HEK293 (cell line): ENCODE measurements at regions not wholly inside any gene's neighbourhood (a gene's known extent, or its start where the extent isn't known, plus 50 kb on each side); places are given as distances from the start of the nearest gene placed in this dataset.

Experiments used
- CTCF ChIA-PET: fragments of 350-600 bp; formaldehyde crosslinking; extraction: SDS; loops from one replicate; lab custom pipeline; 2021; ENCODE audit warnings: antibody characterized with exemption; lab: Yijun Ruan, JAX
- POLR2A ChIA-PET: fragments of 300-600 bp; formaldehyde crosslinking; extraction: SDS; loops from one replicate; lab custom pipeline; 2020; ENCODE audit warnings: antibody characterized with exemption, inconsistent platforms; lab: Yijun Ruan, JAX
- H3K27ac ChIP-seq: fragments of 200-500 bp; sonication (Bioruptor generic); 2 replicates; pipeline ENCODE4 v1.5.1; 2014; ENCODE audit warnings: low read depth, low read length, control low read depth, inconsistent platforms; ENCODE audit errors: extremely low read depth
- H3K36me3 ChIP-seq, 2 experiments: fragments of 200-500 bp in 1 of 2; sonication (Bioruptor generic) in 1 of 2; 1 replicate in 1 of 2; 2 replicates in 1 of 2; pipeline ENCODE4 v1.5.1; 2014 to 2017; ENCODE audit warnings: inconsistent platforms in 2 of 2, low read length in 2 of 2; ENCODE audit not compliant: control insufficient read depth in 2 of 2, insufficient read depth in 1 of 2
- H3K4me1 ChIP-seq: fragments of 200-500 bp; sonication (Bioruptor generic); 2 replicates; pipeline ENCODE4 v1.5.1; 2014; ENCODE audit warnings: mild to moderate bottlenecking, low read length, inconsistent platforms; ENCODE audit not compliant: control insufficient read depth, insufficient read depth
- H3K4me3 ChIP-seq: 2 replicates; pipeline ENCODE4 v1.5.1; 2011; ENCODE audit warnings: low read depth, mild to moderate bottlenecking, control low read depth, low read length, moderate library complexity
- H3K9me3 ChIP-seq: fragments of 200-500 bp; sonication (Bioruptor generic); 2 replicates; pipeline ENCODE4 v1.5.1; 2014; ENCODE audit warnings: low read depth, low read length, inconsistent platforms; ENCODE audit not compliant: control insufficient read depth, insufficient read depth
- CTCF ChIP-seq: fragments of 450-650 bp; formaldehyde crosslinking; IDR thresholded peaks from 2 replicates; pipeline ENCODE4 v1.5.1; 2016; ENCODE audit warnings: missing biosample characterization, missing genetic modification characterization
- KLF16 ChIP-seq: fragments of 450-650 bp; formaldehyde crosslinking; IDR thresholded peaks from 2 replicates; pipeline ENCODE4 v1.5.1; 2017; ENCODE audit warnings: missing biosample characterization, missing genetic modification characterization
- KLF8 ChIP-seq: fragments of 450-650 bp; formaldehyde crosslinking; IDR thresholded peaks from 2 replicates; pipeline ENCODE4 v1.5.1; 2016; ENCODE audit warnings: missing biosample characterization, missing genetic modification characterization
- OSR2 ChIP-seq: fragments of 450-650 bp; formaldehyde crosslinking; IDR thresholded peaks from 2 replicates; pipeline ENCODE4 v1.5.1; 2016; ENCODE audit warnings: missing biosample characterization, missing genetic modification characterization
- PRDM4 ChIP-seq: fragments of 450-650 bp; formaldehyde crosslinking; IDR thresholded peaks from 2 replicates; pipeline ENCODE4 v1.5.1; 2017; ENCODE audit warnings: missing biosample characterization, missing genetic modification characterization
- ZBTB1 ChIP-seq: fragments of 450-650 bp; formaldehyde crosslinking; IDR thresholded peaks from 2 replicates; pipeline ENCODE4 v1.5.1; 2016; ENCODE audit warnings: missing biosample characterization, missing genetic modification characterization
- ZBTB11 ChIP-seq: fragments of 450-650 bp; formaldehyde crosslinking; conservative IDR thresholded peaks from 2 replicates; pipeline ENCODE4 v1.5.1; 2016; ENCODE audit warnings: low read depth, missing biosample characterization, missing genetic modification characterization
- ZBTB21 ChIP-seq: fragments of 450-650 bp; formaldehyde crosslinking; IDR thresholded peaks from 2 replicates; pipeline ENCODE4 v1.5.1; 2017; ENCODE audit warnings: missing biosample characterization, missing genetic modification characterization
- ZBTB6 ChIP-seq: fragments of 450-650 bp; formaldehyde crosslinking; IDR thresholded peaks from 2 replicates; pipeline ENCODE4 v1.5.1; 2017; ENCODE audit warnings: missing biosample characterization, missing genetic modification characterization
- ZIC2 ChIP-seq: fragments of 450-650 bp; formaldehyde crosslinking; IDR thresholded peaks from 2 replicates; pipeline ENCODE4 v1.5.1; 2016; ENCODE audit warnings: missing biosample characterization, missing genetic modification characterization
- ZNF223 ChIP-seq: fragments of 450-650 bp; formaldehyde crosslinking; IDR thresholded peaks from 2 replicates; pipeline ENCODE4 v1.5.1; 2016; ENCODE audit warnings: missing biosample characterization, missing genetic modification characterization
- ZNF280C ChIP-seq: fragments of 450-650 bp; formaldehyde crosslinking; IDR thresholded peaks from 2 replicates; pipeline ENCODE4 v1.5.1; 2016; ENCODE audit warnings: missing biosample characterization, missing genetic modification characterization
- ZNF350 ChIP-seq: fragments of 450-650 bp; formaldehyde crosslinking; IDR thresholded peaks from 2 replicates; pipeline ENCODE4 v1.5.0; 2017; ENCODE audit warnings: missing biosample characterization, mild to moderate bottlenecking, missing genetic modification characterization
- ZNF423 ChIP-seq: fragments of 450-650 bp; formaldehyde crosslinking; IDR thresholded peaks from 2 replicates; pipeline ENCODE4 v1.5.1; 2016; ENCODE audit warnings: missing biosample characterization, missing genetic modification characterization
- ZNF488 ChIP-seq: fragments of 450-650 bp; formaldehyde crosslinking; IDR thresholded peaks from 2 replicates; pipeline ENCODE4 v1.5.1; 2016; ENCODE audit warnings: missing biosample characterization, missing genetic modification characterization
- ZNF555 ChIP-seq: fragments of 450-650 bp; formaldehyde crosslinking; conservative IDR thresholded peaks from 2 replicates; pipeline ENCODE4 v1.5.1; 2017; ENCODE audit warnings: missing biosample characterization, mild to moderate bottlenecking, missing genetic modification characterization, inconsistent platforms
- ZNF645 ChIP-seq: fragments of 450-650 bp; formaldehyde crosslinking; IDR thresholded peaks from 2 replicates; pipeline ENCODE4; 2016; ENCODE audit warnings: missing biosample characterization, missing genetic modification characterization
- ZNF704 ChIP-seq: fragments of 450-650 bp; formaldehyde crosslinking; IDR thresholded peaks from 2 replicates; pipeline ENCODE4 v1.5.1; 2016; ENCODE audit warnings: missing biosample characterization, missing genetic modification characterization

GRCh38 chr15:93299675-93300074 is 210.7 kb upstream of the RGMA start:
- no peak overlapping the region for H3K4me3 ChIP-seq
- H3K9me3 ChIP-seq = no peaks in the 10 kb centered on the region
- TF ChIP-seq PRDM4 (no peak), ZNF488 (tag by site-specific recombination) (no peak), ZBTB11 (no peak), ZNF223 (no peak), ZIC2 (no peak), KLF8 (tag by site-specific recombination) (no peak), CTCF (tag by site-specific recombination) (no peak), ZNF555 (tag by site-specific recombination) (no peak), ZBTB21 (tag by site-specific recombination) (no peak), ZNF280C (tag by site-specific recombination) (no peak), ZBTB1 (tag by site-specific recombination) (no peak), ZNF704 (tag by site-specific recombination) (no peak), OSR2 (tag by site-specific recombination) (no peak), ZNF645 (tag by site-specific recombination) (no peak), ZNF350 (tag by site-specific recombination) (no peak), ZNF423 (no peak), KLF16 (tag by site-specific recombination) (no peak), ZBTB6 (tag by site-specific recombination) (no peak)
- H3K27ac ChIP-seq = no peak overlapping the region
- H3K36me3 ChIP-seq = no peaks in the 10 kb centered on the region
- H3K4me1 ChIP-seq = no peaks in the 10 kb centered on the region
- ChIA-PET CTCF (no interaction called here), POLR2A (no interaction called here)
